ENCODE measurements at regions not wholly inside any gene's neighbourhood (a gene's known extent, or its start where the extent isn't known, plus 50 kb on each side); places are given as distances from the start of the nearest gene placed in this dataset.

DNA sequence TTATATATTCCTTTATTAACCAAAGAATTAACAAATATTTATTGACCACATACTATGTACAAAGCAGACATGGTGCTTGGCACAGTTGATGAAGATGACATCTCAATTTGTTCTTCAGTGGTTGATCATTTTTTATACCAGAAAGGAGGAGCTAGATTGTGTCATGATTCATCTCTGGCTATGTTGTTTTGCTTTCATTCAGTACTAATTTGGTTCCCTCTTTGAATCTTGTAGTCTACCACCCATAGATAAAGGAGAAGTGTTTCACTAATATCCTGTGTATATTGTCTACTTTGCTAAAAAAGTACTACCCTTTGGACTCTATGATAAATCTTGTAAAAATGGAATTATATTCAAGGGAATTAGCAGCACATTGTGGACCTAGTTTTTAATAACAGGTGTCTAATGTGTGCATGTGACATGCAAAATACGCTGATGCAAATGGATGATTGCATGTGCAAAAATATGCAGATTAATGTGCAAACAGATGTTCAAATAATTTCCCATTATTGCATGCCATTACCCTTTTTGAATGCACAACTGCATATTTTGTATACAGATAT, 313.2 kb upstream of the ZEB2 start:
- TF ChIP-seq, protein P1, sequence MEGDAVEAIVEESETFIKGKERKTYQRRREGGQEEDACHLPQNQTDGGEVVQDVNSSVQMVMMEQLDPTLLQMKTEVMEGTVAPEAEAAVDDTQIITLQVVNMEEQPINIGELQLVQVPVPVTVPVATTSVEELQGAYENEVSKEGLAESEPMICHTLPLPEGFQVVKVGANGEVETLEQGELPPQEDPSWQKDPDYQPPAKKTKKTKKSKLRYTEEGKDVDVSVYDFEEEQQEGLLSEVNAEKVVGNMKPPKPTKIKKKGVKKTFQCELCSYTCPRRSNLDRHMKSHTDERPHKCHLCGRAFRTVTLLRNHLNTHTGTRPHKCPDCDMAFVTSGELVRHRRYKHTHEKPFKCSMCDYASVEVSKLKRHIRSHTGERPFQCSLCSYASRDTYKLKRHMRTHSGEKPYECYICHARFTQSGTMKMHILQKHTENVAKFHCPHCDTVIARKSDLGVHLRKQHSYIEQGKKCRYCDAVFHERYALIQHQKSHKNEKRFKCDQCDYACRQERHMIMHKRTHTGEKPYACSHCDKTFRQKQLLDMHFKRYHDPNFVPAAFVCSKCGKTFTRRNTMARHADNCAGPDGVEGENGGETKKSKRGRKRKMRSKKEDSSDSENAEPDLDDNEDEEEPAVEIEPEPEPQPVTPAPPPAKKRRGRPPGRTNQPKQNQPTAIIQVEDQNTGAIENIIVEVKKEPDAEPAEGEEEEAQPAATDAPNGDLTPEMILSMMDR (IDR thresholded peaks at IDR 0.05), result no peak
- no peak for TF ChIP-seq POLR2AphosphoS5 (IDR thresholded peaks at IDR 0.05; ENCODE audit: low read depth, low read length)
- TF ChIP-seq, protein P2, sequence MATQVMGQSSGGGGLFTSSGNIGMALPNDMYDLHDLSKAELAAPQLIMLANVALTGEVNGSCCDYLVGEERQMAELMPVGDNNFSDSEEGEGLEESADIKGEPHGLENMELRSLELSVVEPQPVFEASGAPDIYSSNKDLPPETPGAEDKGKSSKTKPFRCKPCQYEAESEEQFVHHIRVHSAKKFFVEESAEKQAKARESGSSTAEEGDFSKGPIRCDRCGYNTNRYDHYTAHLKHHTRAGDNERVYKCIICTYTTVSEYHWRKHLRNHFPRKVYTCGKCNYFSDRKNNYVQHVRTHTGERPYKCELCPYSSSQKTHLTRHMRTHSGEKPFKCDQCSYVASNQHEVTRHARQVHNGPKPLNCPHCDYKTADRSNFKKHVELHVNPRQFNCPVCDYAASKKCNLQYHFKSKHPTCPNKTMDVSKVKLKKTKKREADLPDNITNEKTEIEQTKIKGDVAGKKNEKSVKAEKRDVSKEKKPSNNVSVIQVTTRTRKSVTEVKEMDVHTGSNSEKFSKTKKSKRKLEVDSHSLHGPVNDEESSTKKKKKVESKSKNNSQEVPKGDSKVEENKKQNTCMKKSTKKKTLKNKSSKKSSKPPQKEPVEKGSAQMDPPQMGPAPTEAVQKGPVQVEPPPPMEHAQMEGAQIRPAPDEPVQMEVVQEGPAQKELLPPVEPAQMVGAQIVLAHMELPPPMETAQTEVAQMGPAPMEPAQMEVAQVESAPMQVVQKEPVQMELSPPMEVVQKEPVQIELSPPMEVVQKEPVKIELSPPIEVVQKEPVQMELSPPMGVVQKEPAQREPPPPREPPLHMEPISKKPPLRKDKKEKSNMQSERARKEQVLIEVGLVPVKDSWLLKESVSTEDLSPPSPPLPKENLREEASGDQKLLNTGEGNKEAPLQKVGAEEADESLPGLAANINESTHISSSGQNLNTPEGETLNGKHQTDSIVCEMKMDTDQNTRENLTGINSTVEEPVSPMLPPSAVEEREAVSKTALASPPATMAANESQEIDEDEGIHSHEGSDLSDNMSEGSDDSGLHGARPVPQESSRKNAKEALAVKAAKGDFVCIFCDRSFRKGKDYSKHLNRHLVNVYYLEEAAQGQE (IDR thresholded peaks at IDR 0.05; ENCODE audit: insufficient read depth in 1 of 2, low read depth in 2 of 2, low read length in 1 of 2), result no peak
